Osteoblast (primary cell): ENCODE measurements at regions not wholly inside any gene's neighbourhood (a gene's known extent, or its start where the extent isn't known, plus 50 kb on each side); places are given as distances from the start of the nearest gene placed in this dataset.

Experiments
- DNase-seq: peaks from one replicate; pipeline ENCODE4 v3.0.0; 2011; ENCODE audit warnings: low spot score, mixed read lengths; ENCODE audit not compliant: insufficient read length; ENCODE audit errors: missing footprints
- H2AFZ ChIP-seq: 2 replicates; pipeline ENCODE4 v1.6.0; 2011; ENCODE audit warnings: mild to moderate bottlenecking, low read length
- H3K27ac ChIP-seq: 2 replicates; pipeline ENCODE4 v1.5.1; 2011; ENCODE audit warnings: mild to moderate bottlenecking, low read depth, low read length, moderate library complexity
- H3K27me3 ChIP-seq: 2 replicates; pipeline ENCODE4 v1.6.0; 2012; ENCODE audit warnings: mild to moderate bottlenecking, control low read depth, inconsistent platforms, low read length, moderate library complexity; ENCODE audit not compliant: insufficient read depth
- H3K36me3 ChIP-seq: 2 replicates; pipeline ENCODE4 v1.5.1; 2011; ENCODE audit warnings: mild to moderate bottlenecking, low read length, control low read depth, moderate library complexity; ENCODE audit not compliant: insufficient read depth
- H3K4me1 ChIP-seq: 2 replicates; pipeline ENCODE4 v1.5.1; 2011; ENCODE audit warnings: mild to moderate bottlenecking, low read length, control low read depth, moderate library complexity; ENCODE audit not compliant: insufficient read depth
- H3K4me2 ChIP-seq: 2 replicates; pipeline ENCODE4 v1.6.0; 2011; ENCODE audit warnings: mild to moderate bottlenecking, low read length; ENCODE audit not compliant: insufficient read depth
- H3K4me3 ChIP-seq: fragments of 200-600 bp; sonication (generic); 3 replicates; pipeline ENCODE4 v1.5.1; 2012; ENCODE audit warnings: mild to moderate bottlenecking, low read length, inconsistent platforms; ENCODE audit not compliant: insufficient read depth
- H3K79me2 ChIP-seq: 2 replicates; pipeline ENCODE4 v1.6.0; 2012; ENCODE audit warnings: mild to moderate bottlenecking, low read length, control low read depth, inconsistent platforms; ENCODE audit not compliant: insufficient read depth
- H3K9me3 ChIP-seq: 2 replicates; pipeline ENCODE4 v1.5.1; 2011; ENCODE audit warnings: low read depth, low read length, control low read depth
- H4K20me1 ChIP-seq: 2 replicates; pipeline ENCODE4 v1.6.0; 2012; ENCODE audit warnings: mild to moderate bottlenecking, low read length, control low read depth; ENCODE audit not compliant: insufficient read depth
- CTCF ChIP-seq: IDR thresholded peaks from 2 replicates; pipeline ENCODE4 v1.5.1; 2011; ENCODE audit warnings: mild to moderate bottlenecking, low read depth, low read length, moderate library complexity; ENCODE audit errors: extremely low read depth

GRCh38 chr2:47237375-47238334 lies 61.3 kb upstream of the CALM2 start:
- no peaks in the 10 kb centered on the region for H3K9me3 ChIP-seq
- H3K4me3 ChIP-seq = no peak overlapping the region
- no peak for DNase-seq
- H3K4me1 ChIP-seq = peaks cover 19% of the 10 kb centered on the region
- no peaks in the 10 kb centered on the region for H4K20me1 ChIP-seq
- H3K79me2 ChIP-seq = no peaks in the 10 kb centered on the region
- no peaks in the 10 kb centered on the region for H3K27me3 ChIP-seq
- peak overlapping the region; percentile 39 for H3K27ac ChIP-seq
- H2AFZ ChIP-seq = peak overlapping the region; percentile 10
- no peaks in the 10 kb centered on the region for H3K36me3 ChIP-seq
- TF ChIP-seq CTCF = no peak
- no peak overlapping the region for H3K4me2 ChIP-seq

- H2AFZ ChIP-seq = no peak overlapping the region
- no peaks in the 10 kb centered on the region for H4K20me1 ChIP-seq
- no peaks in the 10 kb centered on the region for H3K36me3 ChIP-seq
- H3K4me3 ChIP-seq = no peak overlapping the region
- peaks cover 19% of the 10 kb centered on the region for H3K4me1 ChIP-seq
- no peaks in the 10 kb centered on the region for H3K79me2 ChIP-seq
- TF ChIP-seq CTCF = no peak
- no peak for DNase-seq
- no peaks in the 10 kb centered on the region for H3K9me3 ChIP-seq
- no peaks in the 10 kb centered on the region for H3K27me3 ChIP-seq
- no peak overlapping the region for H3K4me2 ChIP-seq
- peak overlapping the region; percentile 39 for H3K27ac ChIP-seq
These were observed 60.3 kb upstream of the CALM2 start for GRCh38 chr2:47236503-47237215.

GRCh38 chr2:47235132-47235531 lies 58.8 kb upstream of the CALM2 start:
- no peaks in the 10 kb centered on the region for H3K36me3 ChIP-seq
- H3K4me1 ChIP-seq = peaks cover 19% of the 10 kb centered on the region
- no peak overlapping the region for H3K4me2 ChIP-seq
- no peak overlapping the region for H3K4me3 ChIP-seq
- H3K79me2 ChIP-seq = no peaks in the 10 kb centered on the region
- no peaks in the 10 kb centered on the region for H4K20me1 ChIP-seq
- H3K9me3 ChIP-seq = no peaks in the 10 kb centered on the region
- no peak overlapping the region for H2AFZ ChIP-seq
- TF ChIP-seq CTCF = no peak
- H3K27me3 ChIP-seq = no peaks in the 10 kb centered on the region
- no peak overlapping the region for H3K27ac ChIP-seq
- no peak for DNase-seq

- no peaks in the 10 kb centered on the region for H3K36me3 ChIP-seq
These were observed 58.1 kb upstream of the CALM2 start for GRCh38 chr2:47234456-47234855.

More at GRCh38 chr2:47234456-47234855, 58.1 kb upstream of the CALM2 start:
- H3K79me2 ChIP-seq = no peaks in the 10 kb centered on the region
- no peaks in the 10 kb centered on the region for H3K27me3 ChIP-seq
- no peak overlapping the region for H3K4me2 ChIP-seq
- H3K9me3 ChIP-seq = no peaks in the 10 kb centered on the region
- TF ChIP-seq CTCF = no peak
- H3K4me1 ChIP-seq = peaks cover 19% of the 10 kb centered on the region
- no peak overlapping the region for H3K27ac ChIP-seq
- no peaks in the 10 kb centered on the region for H4K20me1 ChIP-seq
- no peak overlapping the region for H2AFZ ChIP-seq
- H3K4me3 ChIP-seq = no peak overlapping the region
- DNase-seq = no peak
